WERI-Rb-1 (cell line): ENCODE measurements at regions not wholly inside any gene's neighbourhood (a gene's known extent, or its start where the extent isn't known, plus 50 kb on each side); places are given as distances from the start of the nearest gene placed in this dataset.

ENCODE experiments used
- DNase-seq: peaks from one replicate; pipeline ENCODE4 v3.0.0-alpha.2; 2020
- H3K27ac ChIP-seq: fragments of 250-450 bp; sonication (Bioruptor Pico); 2 replicates; pipeline ENCODE4 v1.5.1; 2020; ENCODE audit warnings: mild to moderate bottlenecking, moderate library complexity
- H3K27me3 ChIP-seq: fragments of 250-450 bp; sonication (Bioruptor Pico); 2 replicates; pipeline ENCODE4 v1.5.1; 2021; ENCODE audit warnings: mild to moderate bottlenecking, low read depth, moderate library complexity; ENCODE audit not compliant: insufficient read depth, severe bottlenecking
- H3K36me3 ChIP-seq: fragments of 250-450 bp; sonication (Bioruptor Pico); 2 replicates; pipeline ENCODE4 v1.5.1; 2020; ENCODE audit warnings: mild to moderate bottlenecking, moderate library complexity
- H3K4me3 ChIP-seq: 2 replicates; pipeline ENCODE4 v1.5.1; 2011; ENCODE audit warnings: low read depth, mild to moderate bottlenecking, control low read depth, low read length
- H3K9me3 ChIP-seq: fragments of 250-450 bp; sonication (Bioruptor Pico); 2 replicates; pipeline ENCODE4 v1.5.1; 2021; ENCODE audit warnings: mild to moderate bottlenecking, moderate library complexity; ENCODE audit not compliant: severe bottlenecking
- TF ChIP-seq, protein P1 (sequence below): IDR thresholded peaks from 2 replicates; pipeline ENCODE4 v1.5.1; 2011; ENCODE audit warnings: low read depth, mild to moderate bottlenecking, control low read depth, inconsistent platforms, low read length

DNA sequence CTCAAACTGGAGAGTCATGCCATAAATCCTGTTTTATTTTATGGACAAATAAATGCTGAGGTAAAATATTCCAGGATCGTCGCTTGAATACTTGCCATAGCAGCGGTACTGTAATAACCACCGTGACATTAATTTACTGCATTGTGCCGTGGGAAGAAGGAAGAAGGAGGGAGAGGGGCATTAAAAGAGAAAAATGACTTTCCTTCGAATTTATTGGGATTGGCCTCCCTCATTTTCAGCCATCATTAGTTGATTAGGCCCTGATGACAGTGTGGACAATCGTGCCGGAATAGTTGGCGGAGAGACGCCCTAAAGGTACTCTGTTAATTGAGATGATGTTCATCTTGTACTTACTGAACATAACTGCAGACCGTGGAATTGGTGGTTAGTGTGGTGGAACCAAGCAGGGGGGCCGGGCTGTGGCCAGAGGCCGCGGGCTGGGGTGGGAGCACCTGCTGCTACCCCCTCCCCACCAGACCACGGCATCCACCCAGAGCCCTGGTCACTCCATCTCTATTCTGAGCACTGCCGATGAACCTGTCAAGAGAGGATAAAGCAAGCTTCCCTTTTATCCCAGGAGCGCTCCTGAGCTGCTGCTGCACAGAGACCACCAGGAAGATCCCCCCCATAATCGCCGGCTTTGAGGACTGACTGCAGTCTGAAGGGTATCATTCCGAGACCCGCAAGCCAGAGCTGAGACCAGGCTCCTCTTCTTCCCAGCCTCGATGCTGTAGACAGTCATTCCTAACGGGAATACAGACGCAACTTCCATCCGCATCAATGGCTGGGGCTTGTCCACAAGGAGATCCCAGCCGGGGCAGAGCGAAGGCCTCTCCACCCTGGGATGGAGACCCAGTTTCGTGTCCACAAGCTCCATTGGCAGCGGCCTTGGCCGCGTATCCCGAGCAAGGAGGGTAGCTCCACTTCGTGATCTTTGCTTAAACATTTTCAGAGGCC is 168.3 kb upstream of the TSHZ3 start:
- Histone ChIP-seq H3K4me3 (no peak overlapping the region), H3K36me3 (no peaks in the 10 kb centered on the region), H3K27me3 (no peaks in the 10 kb centered on the region), H3K27ac (peak overlapping the region; percentile 74), H3K9me3 (peaks cover 10% of the 10 kb centered on the region)
- TF ChIP-seq, protein P1, sequence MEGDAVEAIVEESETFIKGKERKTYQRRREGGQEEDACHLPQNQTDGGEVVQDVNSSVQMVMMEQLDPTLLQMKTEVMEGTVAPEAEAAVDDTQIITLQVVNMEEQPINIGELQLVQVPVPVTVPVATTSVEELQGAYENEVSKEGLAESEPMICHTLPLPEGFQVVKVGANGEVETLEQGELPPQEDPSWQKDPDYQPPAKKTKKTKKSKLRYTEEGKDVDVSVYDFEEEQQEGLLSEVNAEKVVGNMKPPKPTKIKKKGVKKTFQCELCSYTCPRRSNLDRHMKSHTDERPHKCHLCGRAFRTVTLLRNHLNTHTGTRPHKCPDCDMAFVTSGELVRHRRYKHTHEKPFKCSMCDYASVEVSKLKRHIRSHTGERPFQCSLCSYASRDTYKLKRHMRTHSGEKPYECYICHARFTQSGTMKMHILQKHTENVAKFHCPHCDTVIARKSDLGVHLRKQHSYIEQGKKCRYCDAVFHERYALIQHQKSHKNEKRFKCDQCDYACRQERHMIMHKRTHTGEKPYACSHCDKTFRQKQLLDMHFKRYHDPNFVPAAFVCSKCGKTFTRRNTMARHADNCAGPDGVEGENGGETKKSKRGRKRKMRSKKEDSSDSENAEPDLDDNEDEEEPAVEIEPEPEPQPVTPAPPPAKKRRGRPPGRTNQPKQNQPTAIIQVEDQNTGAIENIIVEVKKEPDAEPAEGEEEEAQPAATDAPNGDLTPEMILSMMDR, result no peak
- DNase-seq, result no peak

DNA sequence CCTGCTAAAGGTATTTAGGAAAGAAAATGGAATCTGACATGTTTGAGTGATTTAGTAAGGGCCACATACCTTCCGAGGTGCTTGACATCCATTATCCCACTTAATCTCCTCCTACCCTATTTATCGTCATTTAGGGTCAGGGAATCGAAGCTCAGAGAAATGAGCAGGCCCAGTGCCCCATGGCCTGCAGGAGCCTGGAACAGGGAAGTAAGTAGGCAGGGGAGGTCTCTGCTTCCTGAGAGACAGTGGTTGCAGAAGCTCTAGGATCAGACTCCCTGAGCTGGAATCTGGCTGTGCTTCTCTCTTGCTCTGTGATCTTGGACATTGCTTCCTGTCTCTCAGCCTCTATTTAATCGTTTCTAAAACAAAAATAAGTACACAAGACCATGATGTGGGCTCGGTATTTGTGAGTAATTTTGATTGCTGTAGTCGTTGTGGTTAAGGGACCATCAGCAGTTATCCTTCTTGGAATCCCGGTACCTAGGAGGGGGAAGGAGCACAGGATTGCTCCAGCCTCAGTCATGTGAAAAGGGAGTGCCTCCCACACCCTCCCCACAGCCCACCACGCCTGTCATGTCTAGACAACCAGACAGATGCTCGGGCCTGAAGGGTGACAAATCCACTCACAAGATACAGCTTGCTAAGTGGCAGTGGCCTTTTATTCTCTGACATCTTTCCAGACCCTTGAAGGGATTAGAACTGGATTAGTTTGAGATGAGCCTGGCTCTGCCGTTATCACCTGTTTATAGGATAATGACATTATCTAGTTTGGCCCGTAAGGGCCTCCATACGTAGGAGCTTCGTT is 169.2 kb upstream of the TSHZ3 start:
- TF ChIP-seq, protein P1, result no peak
- H3K27ac ChIP-seq, result peak overlapping the region; percentile 74
- H3K4me3 ChIP-seq, result peak overlapping the region; percentile 40
- H3K27me3 ChIP-seq, result no peaks in the 10 kb centered on the region
- DNase-seq, result peak; percentile 94
- H3K36me3 ChIP-seq, result no peaks in the 10 kb centered on the region
- peaks cover 10% of the 10 kb centered on the region for H3K9me3 ChIP-seq

DNA sequence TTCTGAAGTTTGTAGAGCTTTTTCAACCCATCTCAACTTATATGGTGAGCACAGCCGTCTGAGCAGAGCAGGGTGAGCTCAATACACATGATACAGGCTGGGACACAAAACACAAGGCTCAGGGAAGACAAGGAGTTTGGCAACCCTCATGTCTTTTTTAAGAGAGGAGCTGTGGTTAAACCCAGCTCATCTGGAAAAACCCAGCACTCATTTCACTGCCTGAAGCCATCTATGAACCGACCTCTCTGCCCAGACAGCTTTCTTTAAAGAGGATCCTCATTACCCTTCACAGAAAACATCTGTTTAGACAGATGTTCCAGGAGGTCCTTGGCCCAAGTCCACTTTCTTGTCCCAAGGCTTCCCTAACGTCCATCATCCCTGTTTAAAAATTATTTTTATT is 170.0 kb upstream of the TSHZ3 start:
- peak overlapping the region; percentile 55 for H3K27ac ChIP-seq
- peaks cover 10% of the 10 kb centered on the region for H3K9me3 ChIP-seq
- no peak for DNase-seq
- H3K27me3 ChIP-seq, result no peaks in the 10 kb centered on the region
- no peaks in the 10 kb centered on the region for H3K36me3 ChIP-seq
- H3K4me3 ChIP-seq, result peak overlapping the region; percentile 40
- TF ChIP-seq, protein P1, result no peak

DNA sequence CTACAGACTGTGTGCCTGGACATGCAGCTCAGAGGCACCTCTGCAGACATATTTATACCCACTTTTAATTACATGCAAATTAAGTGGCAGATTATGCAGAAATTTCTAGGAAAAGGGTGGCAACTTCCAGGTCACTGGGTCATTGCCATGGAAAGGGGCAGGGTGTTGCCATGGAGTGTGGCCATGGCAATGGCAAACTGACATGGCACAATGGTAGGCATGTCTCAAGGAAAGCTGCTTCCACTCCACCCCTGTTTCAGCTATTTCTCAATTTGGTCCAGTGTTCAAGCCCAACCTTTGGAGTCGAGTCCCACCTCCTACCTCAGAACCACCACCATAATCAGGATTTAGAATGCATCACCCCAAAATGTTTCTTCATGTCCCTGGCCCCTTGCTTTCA is 170.7 kb upstream of the TSHZ3 start:
- Histone ChIP-seq H3K27me3 (no peaks in the 10 kb centered on the region), H3K9me3 (peaks cover 10% of the 10 kb centered on the region), H3K27ac (no peak overlapping the region), H3K36me3 (no peaks in the 10 kb centered on the region), H3K4me3 (no peak overlapping the region)
- no peak for DNase-seq
- TF ChIP-seq, protein P1, result no peak

DNA sequence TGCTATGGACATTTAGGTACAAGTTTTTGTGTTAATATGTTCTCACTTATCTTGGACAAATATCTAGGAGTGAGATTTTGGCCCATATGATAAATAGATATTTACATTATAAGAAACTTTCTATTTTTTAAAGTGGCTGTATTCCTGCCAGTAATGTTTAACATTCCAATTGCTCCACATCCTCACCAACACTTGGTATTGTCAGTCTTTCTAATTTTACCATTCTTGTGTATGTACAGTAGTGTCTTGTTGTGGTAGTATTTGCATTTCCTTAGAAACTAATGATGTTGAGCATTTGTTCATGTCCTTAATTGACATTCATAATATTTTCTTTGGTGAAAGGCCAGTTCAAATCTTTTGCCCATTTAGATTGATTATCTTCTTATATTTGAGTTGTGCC is 171.4 kb upstream of the TSHZ3 start:
- H3K36me3 ChIP-seq, result no peaks in the 10 kb centered on the region
- H3K27me3 ChIP-seq, result no peaks in the 10 kb centered on the region
- no peak overlapping the region for H3K27ac ChIP-seq
- no peak for DNase-seq
- TF ChIP-seq, protein P1, result no peak
- H3K4me3 ChIP-seq, result no peak overlapping the region
- peaks cover 13% of the 10 kb centered on the region for H3K9me3 ChIP-seq
